ENCODE measurements at regions not wholly inside any gene's neighbourhood (a gene's known extent, or its start where the extent isn't known, plus 50 kb on each side); places are given as distances from the start of the nearest gene placed in this dataset.

- POLR2A ChIA-PET (ENCODE audit: partially characterized antibody): no interaction called here
- no peak for FAIRE-seq
- TF ChIP-seq CBX5 (IDR thresholded peaks at IDR 0.05; ENCODE audit: low read depth, low read length) (no peak), CBX8 (IDR thresholded peaks at IDR 0.05; ENCODE audit: borderline replicate concordance, low read depth, low read length) (no peak), PHF8 (conservative IDR thresholded peaks at IDR 0.05; ENCODE audit: low read depth, low read length) (no peak), EGR1 (IDR thresholded peaks at IDR 0.05; ENCODE audit: borderline replicate concordance, low read depth, low read length) (no peak), RNF2 (IDR thresholded peaks at IDR 0.05; ENCODE audit: borderline replicate concordance, low read depth, low read length, missing control alignments, poor library complexity, severe bottlenecking) (no peak), RFX5 (IDR thresholded peaks at IDR 0.05; ENCODE audit: borderline replicate concordance, low read depth, low read length) (no peak), POU5F1 (IDR thresholded peaks at IDR 0.05; ENCODE audit: low read depth, low read length) (no peak), TBP (IDR thresholded peaks at IDR 0.05; ENCODE audit: low read depth, low read length) (no peak)
Measured at GRCh38 chr1:21379571-21379970, 60.4 kb upstream of the NBPF3 start.

More at GRCh38 chr1:21379571-21379970, 60.4 kb upstream of the NBPF3 start:
- Histone ChIP-seq H2BK20ac (ENCODE audit: low read length) (no peak overlapping the region), H3K9me3 (ENCODE audit: insufficient read depth in 2 of 2, low read depth in 1 of 2, low read length in 1 of 2) (no peaks in the 10 kb centered on the region), H2AK5ac (ENCODE audit: low read depth, low read length) (no peak overlapping the region), H3K4me2 (ENCODE audit: insufficient read depth in 1 of 2, low read depth in 2 of 2, low read length in 2 of 2) (no peak overlapping the region), H3K9ac (replicated peaks in 1 of 4; ENCODE audit: extremely low read depth in 1 of 4, low read depth in 3 of 4, low read length in 3 of 4) (no peak overlapping the region), H3K27ac (ENCODE audit: low read depth, low read length) (no peak overlapping the region), H4K8ac (ENCODE audit: extremely low read depth, insufficient read depth, low read length) (no peak overlapping the region), H3K27me3 (replicated peaks in 1 of 4; ENCODE audit: control insufficient read depth in 3 of 4, extremely low read depth in 1 of 4, insufficient read depth in 3 of 4, low read length in 3 of 4) (no peaks in the 10 kb centered on the region), H3K14ac (ENCODE audit: insufficient read length) (no peak overlapping the region), H3K56ac (replicated peaks; ENCODE audit: insufficient read length, low read depth, low read length) (no peak overlapping the region), H3K23ac (ENCODE audit: insufficient read length) (no peak overlapping the region), H2BK5ac (ENCODE audit: low read depth, low read length) (no peak overlapping the region), H4K91ac (replicated peaks; ENCODE audit: insufficient read length, low read length) (no peak overlapping the region), H2BK12ac (ENCODE audit: low read depth, low read length) (no peak overlapping the region), H4K20me1 (replicated peaks in 1 of 2; ENCODE audit: control insufficient read depth in 1 of 2, insufficient read depth in 2 of 2, low read length in 2 of 2) (no peaks in the 10 kb centered on the region), H3K4me3 (ENCODE audit: extremely low read depth in 1 of 4, insufficient read depth in 2 of 4, low read depth in 3 of 4, low read length in 4 of 4) (no peak overlapping the region), H3K36me3 (ENCODE audit: control insufficient read depth in 2 of 4, insufficient read depth in 4 of 4, low read length in 3 of 4) (no peaks in the 10 kb centered on the region), H2AFZ (ENCODE audit: low read length) (no peak overlapping the region), H3K79me1 (ENCODE audit: low read depth, low read length) (no peaks in the 10 kb centered on the region), H3K23me2 (ENCODE audit: low read depth, low read length) (no peaks in the 10 kb centered on the region), H3K79me2 (ENCODE audit: control insufficient read depth in 1 of 2, insufficient read depth in 2 of 2, low read length in 2 of 2) (no peaks in the 10 kb centered on the region), H2BK120ac (replicated peaks; ENCODE audit: low read depth, low read length) (no peak overlapping the region), H3K4me1 (replicated peaks in 1 of 4; ENCODE audit: control insufficient read depth in 3 of 4, insufficient read depth in 4 of 4, low read length in 3 of 4) (peaks cover 0 to 3% (median 3%) of the 10 kb centered on the region in 4 experiments; a peak in 3 of 7 replicates), H3K18ac (ENCODE audit: extremely low read depth, low read length) (no peak overlapping the region), H4K5ac (ENCODE audit: insufficient read length, low read depth, low read length) (no peak overlapping the region), H2BK15ac (ENCODE audit: low read length) (no peak overlapping the region), H3K4ac (replicated peaks; ENCODE audit: insufficient read length, low read depth, low read length) (no peak overlapping the region)
- DNase-seq (ENCODE audit: low read depth in 1 of 2, low spot score in 2 of 2): no peak
- CTCF ChIA-PET (ENCODE audit: partially characterized antibody): interaction anchor here (1.0 to 4.9 kb wide), 2 partner anchors 8 to 162 kb away, joined by 3 to 25 read pairs; no protein-coding TSS in a partner anchor

Measured in H1 (cell line).